Loucy (cell line): ENCODE measurements at regions not wholly inside any gene's neighbourhood (a gene's known extent, or its start where the extent isn't known, plus 50 kb on each side); places are given as distances from the start of the nearest gene placed in this dataset.
"Not testable (repeated sequence)": the region's sequence is repeated elsewhere in the genome, so short reads cannot be mapped to it uniquely, and the experiment has no call there.

Experiments used
- H2AFZ ChIP-seq: fragments of 200-600 bp; sonication (generic); 2 replicates; pipeline ENCODE4 v1.6.0; 2016; ENCODE audit warnings: antibody characterized with exemption, mild to moderate bottlenecking, low read length, moderate library complexity
- H3F3A ChIP-seq: fragments of 200-600 bp; 2 replicates; pipeline ENCODE4 v1.6.0; 2016; ENCODE audit warnings: antibody characterized with exemption, low read depth, mild to moderate bottlenecking
- H3K27me3 ChIP-seq: fragments of 200-600 bp; sonication (generic); 2 replicates; pipeline ENCODE4 v1.6.1; 2014; ENCODE audit warnings: low read length, mild to moderate bottlenecking; ENCODE audit not compliant: insufficient read depth, poor library complexity, severe bottlenecking
- H3K36me3 ChIP-seq: fragments of 200-600 bp; sonication (generic); 2 replicates; pipeline ENCODE4 v1.6.1; 2016; ENCODE audit warnings: low read length; ENCODE audit not compliant: insufficient read depth
- H3K4me1 ChIP-seq: fragments of 200-600 bp; sonication (generic); 2 replicates; pipeline ENCODE4 v1.5.1; 2014; ENCODE audit warnings: low read length, mild to moderate bottlenecking; ENCODE audit not compliant: insufficient read depth, poor library complexity, severe bottlenecking
- H3K4me2 ChIP-seq: fragments of 200-600 bp; sonication (generic); 2 replicates; pipeline ENCODE4 v1.6.0; 2014; ENCODE audit warnings: antibody characterized with exemption, low read length, low read depth, mild to moderate bottlenecking; ENCODE audit not compliant: poor library complexity, severe bottlenecking
- H3K4me3 ChIP-seq: fragments of 200-600 bp; sonication (generic); 2 replicates; pipeline ENCODE4 v1.5.1; 2014; ENCODE audit warnings: low read length, mild to moderate bottlenecking, mixed read lengths; ENCODE audit not compliant: poor library complexity, severe bottlenecking
- H3K79me2 ChIP-seq: fragments of 200-600 bp; sonication (generic); 2 replicates; pipeline ENCODE4 v1.6.1; 2014; ENCODE audit warnings: low read length; ENCODE audit not compliant: insufficient read depth
- H3K9ac ChIP-seq: fragments of 200-600 bp; sonication (generic); 2 replicates; pipeline ENCODE4 v1.6.0; 2014; ENCODE audit warnings: mild to moderate bottlenecking, low read depth, low read length, moderate library complexity; ENCODE audit not compliant: poor library complexity, severe bottlenecking
- H3K9me2 ChIP-seq: fragments of 200-600 bp; sonication (generic); replicated peaks from 2 replicates; pipeline ENCODE4 v1.6.1; 2016; ENCODE audit warnings: low read depth, low read length, mixed read lengths
- H3K9me3 ChIP-seq: fragments of 200-600 bp; sonication (generic); 2 replicates; pipeline ENCODE4 v1.6.1; 2014; ENCODE audit warnings: mild to moderate bottlenecking, antibody characterized with exemption, low read length, low read depth; ENCODE audit not compliant: insufficient read depth
- H4K20me1 ChIP-seq: fragments of 200-600 bp; sonication (generic); 2 replicates; pipeline ENCODE4 v1.6.0; 2014; ENCODE audit warnings: antibody characterized with exemption, low read length, mild to moderate bottlenecking; ENCODE audit not compliant: insufficient read depth, poor library complexity, severe bottlenecking
- EZH2phosphoT487 ChIP-seq: fragments of 200-600 bp; IDR thresholded peaks from 2 replicates; pipeline ENCODE4 v1.6.1; 2018; ENCODE audit warnings: antibody characterized with exemption, mild to moderate bottlenecking, moderate library complexity, borderline replicate concordance
- TF ChIP-seq, protein P1 (sequence below): fragments of 200-600 bp; sonication (generic); conservative IDR thresholded peaks from 2 replicates; pipeline ENCODE4 v1.5.1; 2014; ENCODE audit warnings: mild to moderate bottlenecking, antibody characterized with exemption, low read length

DNA sequence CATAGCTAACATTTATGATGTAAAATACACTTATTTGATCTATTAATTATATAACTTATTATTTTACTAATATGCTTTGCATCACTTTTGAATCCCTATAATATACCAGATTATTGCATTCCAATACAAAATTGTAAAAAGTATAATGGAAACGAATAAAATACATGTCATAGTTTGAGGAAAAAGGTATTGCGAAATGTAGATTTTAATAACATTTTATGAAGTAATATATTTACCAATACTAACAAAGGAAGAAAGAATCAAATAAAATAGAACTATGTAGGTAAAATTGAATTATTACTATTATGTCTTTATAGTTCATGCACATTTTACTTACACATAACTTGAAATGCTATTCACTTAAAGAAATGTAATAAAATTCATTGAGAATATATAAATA is 1300.2 kb downstream of the ADGRL3 start:
- H3K79me2 ChIP-seq = no peaks in the 10 kb centered on the region
- H3K4me3 ChIP-seq = no peak overlapping the region
- no peaks in the 10 kb centered on the region for H3K4me1 ChIP-seq
- no peak overlapping the region for H3K9ac ChIP-seq
- no peaks in the 10 kb centered on the region for H3K27me3 ChIP-seq
- TF ChIP-seq, protein P1, sequence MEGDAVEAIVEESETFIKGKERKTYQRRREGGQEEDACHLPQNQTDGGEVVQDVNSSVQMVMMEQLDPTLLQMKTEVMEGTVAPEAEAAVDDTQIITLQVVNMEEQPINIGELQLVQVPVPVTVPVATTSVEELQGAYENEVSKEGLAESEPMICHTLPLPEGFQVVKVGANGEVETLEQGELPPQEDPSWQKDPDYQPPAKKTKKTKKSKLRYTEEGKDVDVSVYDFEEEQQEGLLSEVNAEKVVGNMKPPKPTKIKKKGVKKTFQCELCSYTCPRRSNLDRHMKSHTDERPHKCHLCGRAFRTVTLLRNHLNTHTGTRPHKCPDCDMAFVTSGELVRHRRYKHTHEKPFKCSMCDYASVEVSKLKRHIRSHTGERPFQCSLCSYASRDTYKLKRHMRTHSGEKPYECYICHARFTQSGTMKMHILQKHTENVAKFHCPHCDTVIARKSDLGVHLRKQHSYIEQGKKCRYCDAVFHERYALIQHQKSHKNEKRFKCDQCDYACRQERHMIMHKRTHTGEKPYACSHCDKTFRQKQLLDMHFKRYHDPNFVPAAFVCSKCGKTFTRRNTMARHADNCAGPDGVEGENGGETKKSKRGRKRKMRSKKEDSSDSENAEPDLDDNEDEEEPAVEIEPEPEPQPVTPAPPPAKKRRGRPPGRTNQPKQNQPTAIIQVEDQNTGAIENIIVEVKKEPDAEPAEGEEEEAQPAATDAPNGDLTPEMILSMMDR = no peak
- TF ChIP-seq EZH2phosphoT487 = no peak
- H3K9me2 ChIP-seq = no peaks in the 10 kb centered on the region
- H3K4me2 ChIP-seq = no peak overlapping the region
- no peak overlapping the region for H2AFZ ChIP-seq
- H3F3A ChIP-seq = no peaks in the 10 kb centered on the region
- H4K20me1 ChIP-seq = no peaks in the 10 kb centered on the region
- no peaks in the 10 kb centered on the region for H3K36me3 ChIP-seq
- H3K9me3 ChIP-seq = no peaks in the 10 kb centered on the region

DNA sequence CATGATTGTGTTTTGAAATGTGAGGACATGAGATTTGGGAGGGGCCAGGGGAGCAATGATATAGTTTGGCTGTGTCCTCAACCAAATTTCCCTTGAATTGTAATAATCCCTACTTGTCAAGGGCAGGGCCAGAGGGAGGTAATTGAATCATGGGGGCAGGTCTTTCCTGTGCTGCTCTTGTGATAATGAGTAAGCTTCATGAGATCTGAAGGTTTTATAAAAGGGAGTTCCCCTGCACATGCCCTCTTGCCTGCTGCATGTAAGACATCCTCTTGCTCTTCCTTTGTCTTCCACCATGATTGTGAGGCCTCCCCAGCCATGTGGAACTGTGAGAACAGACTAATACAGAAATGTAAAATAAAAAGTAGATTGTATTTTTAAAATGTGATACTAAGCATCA is 1294.9 kb downstream of the ADGRL3 start:
- H4K20me1 ChIP-seq = no peaks in the 10 kb centered on the region
- no peaks in the 10 kb centered on the region for H3F3A ChIP-seq
- no peaks in the 10 kb centered on the region for H3K79me2 ChIP-seq
- H3K36me3 ChIP-seq = no peaks in the 10 kb centered on the region
- no peak overlapping the region for H2AFZ ChIP-seq
- H3K9me3 ChIP-seq = no peaks in the 10 kb centered on the region
- no peak overlapping the region for H3K9ac ChIP-seq
- TF ChIP-seq, protein P1 = no peak
- no peak for TF ChIP-seq EZH2phosphoT487
- H3K27me3 ChIP-seq = no peaks in the 10 kb centered on the region
- no peaks in the 10 kb centered on the region for H3K4me1 ChIP-seq
- no peaks in the 10 kb centered on the region for H3K9me2 ChIP-seq
- no peak overlapping the region for H3K4me2 ChIP-seq
- H3K4me3 ChIP-seq = no peak overlapping the region

DNA sequence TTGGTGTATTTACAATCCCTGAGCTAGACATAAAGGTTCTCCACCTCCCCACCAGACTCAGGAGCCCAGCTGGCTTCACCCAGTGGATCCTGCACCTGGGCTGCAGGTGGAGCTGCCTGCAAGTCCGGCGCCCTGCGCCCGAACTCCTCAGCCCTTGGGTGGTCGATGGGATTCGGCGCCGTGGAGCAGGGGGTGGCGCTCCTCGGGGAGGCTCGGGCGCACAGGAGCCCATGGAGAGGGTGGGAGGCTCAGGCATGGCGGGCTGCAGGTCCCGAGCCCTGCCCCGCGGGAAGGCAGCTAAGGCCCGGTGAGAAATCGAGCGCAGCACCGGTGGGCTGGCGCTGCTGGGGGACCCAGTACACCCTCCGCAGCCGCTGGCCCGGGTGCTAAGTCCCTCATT is 1291.6 kb downstream of the ADGRL3 start:
- H3K9ac ChIP-seq, H3K4me1 ChIP-seq, H4K20me1 ChIP-seq, H3K4me2 ChIP-seq, H3K4me3 ChIP-seq, H2AFZ ChIP-seq, H3K36me3 ChIP-seq, H3K9me2 ChIP-seq, H3K27me3 ChIP-seq, H3F3A ChIP-seq, H3K9me3 ChIP-seq, H3K79me2 ChIP-seq: not testable (repeated sequence)

DNA sequence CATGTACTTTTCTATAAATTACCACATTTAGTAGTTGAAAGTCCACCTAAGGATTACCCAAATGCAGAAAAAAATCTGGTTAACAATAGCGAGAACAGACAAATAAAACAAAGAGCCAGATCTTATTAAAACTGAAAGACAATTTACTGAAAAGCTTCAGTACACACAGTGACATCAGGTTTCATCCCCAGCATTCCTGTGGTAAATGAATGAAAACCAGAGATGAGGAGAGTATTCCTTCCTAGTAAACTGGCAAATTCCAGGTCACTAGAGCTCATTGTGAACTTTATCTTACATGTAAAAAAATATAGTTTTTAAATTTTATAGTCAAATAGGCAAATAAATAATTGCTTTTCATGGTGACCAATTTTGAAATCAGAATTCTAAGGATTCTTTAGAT is 1290.5 kb downstream of the ADGRL3 start:
- H3K9ac ChIP-seq = no peak overlapping the region
- no peaks in the 10 kb centered on the region for H3K79me2 ChIP-seq
- no peaks in the 10 kb centered on the region for H3K4me1 ChIP-seq
- no peaks in the 10 kb centered on the region for H3K9me3 ChIP-seq
- no peaks in the 10 kb centered on the region for H3F3A ChIP-seq
- H4K20me1 ChIP-seq = no peaks in the 10 kb centered on the region
- no peaks in the 10 kb centered on the region for H3K36me3 ChIP-seq
- H2AFZ ChIP-seq = no peak overlapping the region
- no peak overlapping the region for H3K4me3 ChIP-seq
- no peak overlapping the region for H3K4me2 ChIP-seq
- TF ChIP-seq, protein P1 = no peak
- no peak for TF ChIP-seq EZH2phosphoT487
- H3K9me2 ChIP-seq = no peaks in the 10 kb centered on the region
- H3K27me3 ChIP-seq = no peaks in the 10 kb centered on the region
